H1 (cell line): ENCODE measurements at regions not wholly inside any gene's neighbourhood (a gene's known extent, or its start where the extent isn't known, plus 50 kb on each side); places are given as distances from the start of the nearest gene placed in this dataset.
A peak's percentile ranks its signal among the peaks of the same experiment; 100 is the strongest.

Source experiments
- CTCF ChIA-PET: fragments of 300-600 bp; sonication (Branson Sonifier 250); formaldehyde crosslinking; loops from one replicate; lab custom pipeline; 2021; ENCODE audit not compliant: partially characterized antibody; lab: Charles Lee
- POLR2A ChIA-PET: fragments of 300-600 bp; sonication (Branson Sonifier 250); formaldehyde crosslinking; loops from one replicate; lab custom pipeline; 2021; ENCODE audit warnings: inconsistent platforms; ENCODE audit not compliant: partially characterized antibody; lab: Charles Lee
- DNase-seq, 2 experiments: peaks; one replicate each; pipeline versions ENCODE4 v3.0.0 to v3.0.0-alpha.2; 2010 to 2022; ENCODE audit warnings: low spot score in 2 of 2, low read depth in 1 of 2, mixed read lengths in 1 of 2
- FAIRE-seq: peaks from 2 replicates; lab custom pipeline; 2011; peaks lifted over from hg19 to GRCh38; lab: Jason Lieb, UNC
- H2AFZ ChIP-seq: 2 replicates; pipeline ENCODE4 v1.8.1; 2012; ENCODE audit warnings: low read length, inconsistent platforms
- H2AK5ac ChIP-seq: 2 replicates; pipeline ENCODE4 v1.6.1; 2013; ENCODE audit warnings: low read depth, low read length
- H2BK120ac ChIP-seq: replicated peaks from 2 replicates; pipeline ENCODE3; 2013; ENCODE audit warnings: low read depth, low read length, inconsistent platforms
- H2BK12ac ChIP-seq: 2 replicates; pipeline ENCODE4 v1.6.1; 2013; ENCODE audit warnings: low read depth, low read length
- H2BK15ac ChIP-seq: 2 replicates; pipeline ENCODE4 v1.6.1; 2013; ENCODE audit warnings: low read length
- H2BK20ac ChIP-seq: 2 replicates; pipeline ENCODE4 v1.6.1; 2013; ENCODE audit warnings: low read length
- H2BK5ac ChIP-seq: 2 replicates; pipeline ENCODE4 v1.6.1; 2013; ENCODE audit warnings: low read depth, low read length
- H3K14ac ChIP-seq: 2 replicates; pipeline ENCODE4 v1.6.1; 2013; ENCODE audit warnings: inconsistent platforms; ENCODE audit not compliant: insufficient read length
- H3K18ac ChIP-seq: 2 replicates; pipeline ENCODE4 v1.6.1; 2013; ENCODE audit warnings: low read length; ENCODE audit errors: extremely low read depth
- H3K23ac ChIP-seq: 2 replicates; pipeline ENCODE4 v1.6.1; 2013; ENCODE audit warnings: inconsistent platforms; ENCODE audit not compliant: insufficient read length
- H3K23me2 ChIP-seq: 2 replicates; pipeline ENCODE4 v1.6.1; 2013; ENCODE audit warnings: low read depth, low read length
- H3K27ac ChIP-seq: 2 replicates; pipeline ENCODE4 v1.6.1; 2011; ENCODE audit warnings: low read depth, low read length, inconsistent platforms
- H3K27me3 ChIP-seq, 4 experiments: replicated peaks in 1 of 4; 1 replicate in 1 of 4; 2 replicates in 3 of 4; pipeline versions ENCODE4 v1.6.1 to v1.8.1; 2011 to 2013; ENCODE audit warnings: low read length in 3 of 4, mild to moderate bottlenecking in 3 of 4, inconsistent platforms in 2 of 4, mixed read lengths in 2 of 4, moderate library complexity in 1 of 4; ENCODE audit not compliant: control insufficient read depth in 3 of 4, insufficient read depth in 3 of 4; ENCODE audit errors: extremely low read depth in 1 of 4
- H3K36me3 ChIP-seq, 4 experiments: 2 replicates each; pipeline versions ENCODE4 v1.6.1 to v1.8.1; 2011 to 2013; ENCODE audit warnings: mild to moderate bottlenecking in 4 of 4, low read length in 3 of 4, moderate library complexity in 2 of 4, control low read depth in 1 of 4, inconsistent platforms in 1 of 4; ENCODE audit not compliant: insufficient read depth in 4 of 4, control insufficient read depth in 2 of 4
- H3K4ac ChIP-seq: replicated peaks from 2 replicates; pipeline ENCODE3; 2013; ENCODE audit warnings: low read length, low read depth, mixed read lengths, inconsistent platforms; ENCODE audit not compliant: insufficient read length
- H3K4me1 ChIP-seq, 4 experiments: replicated peaks in 1 of 4; 1 replicate in 1 of 4; 2 replicates in 3 of 4; pipeline versions ENCODE4 v1.6.1 to v1.8.1; 2011 to 2013; ENCODE audit warnings: low read length in 3 of 4, inconsistent platforms in 2 of 4, mixed read lengths in 1 of 4; ENCODE audit not compliant: insufficient read depth in 4 of 4, control insufficient read depth in 3 of 4
- H3K4me2 ChIP-seq, 2 experiments: 2 replicates each; pipeline versions ENCODE4 v1.6.1 to v1.8.1; 2011 to 2013; ENCODE audit warnings: low read depth in 2 of 2, low read length in 2 of 2, control low read depth in 1 of 2, inconsistent platforms in 1 of 2, mild to moderate bottlenecking in 1 of 2; ENCODE audit not compliant: insufficient read depth in 1 of 2
- H3K4me3 ChIP-seq, 4 experiments: fragments of 200-600, 300-600 bp in 1 of 4; sonication (generic), shearing (Covaris generic), sonication (Bioruptor Twin) in 1 of 4; 2 replicates each; pipeline versions ENCODE4 v1.5.1 to v1.8.1; 2011 to 2016; ENCODE audit warnings: low read length in 4 of 4, low read depth in 3 of 4, control low read depth in 2 of 4, inconsistent platforms in 2 of 4, mild to moderate bottlenecking in 2 of 4, mixed read lengths in 1 of 4, moderate library complexity in 1 of 4; ENCODE audit not compliant: insufficient read depth in 2 of 4; ENCODE audit errors: extremely low read depth in 1 of 4
- H3K56ac ChIP-seq: replicated peaks from 2 replicates; pipeline ENCODE3; 2013; ENCODE audit warnings: low read depth, mild to moderate bottlenecking, mixed read lengths, low read length, inconsistent platforms; ENCODE audit not compliant: insufficient read length
- H3K79me1 ChIP-seq: 2 replicates; pipeline ENCODE4 v1.6.1; 2013; ENCODE audit warnings: low read depth, low read length, control low read depth
- H3K79me2 ChIP-seq, 2 experiments: 2 replicates each; pipeline versions ENCODE4 v1.6.1 to v1.8.1; 2012 to 2013; ENCODE audit warnings: low read length in 2 of 2, mild to moderate bottlenecking in 2 of 2, inconsistent platforms in 1 of 2; ENCODE audit not compliant: insufficient read depth in 2 of 2, control insufficient read depth in 1 of 2
- H3K9ac ChIP-seq, 4 experiments: replicated peaks in 1 of 4; 1 replicate in 1 of 4; 2 replicates in 3 of 4; pipeline versions ENCODE4 v1.6.1 to v1.8.1; 2011 to 2013; ENCODE audit warnings: low read depth in 3 of 4, low read length in 3 of 4, control low read depth in 2 of 4, mild to moderate bottlenecking in 2 of 4, moderate library complexity in 2 of 4, inconsistent platforms in 1 of 4; ENCODE audit errors: extremely low read depth in 1 of 4
- H3K9me3 ChIP-seq, 2 experiments: 2 replicates each; pipeline versions ENCODE4 v1.6.1 to v1.8.1; 2012 to 2013; ENCODE audit warnings: mild to moderate bottlenecking in 2 of 2, moderate library complexity in 2 of 2, control low read depth in 1 of 2, inconsistent platforms in 1 of 2, low read depth in 1 of 2, low read length in 1 of 2, mixed read lengths in 1 of 2; ENCODE audit not compliant: insufficient read depth in 2 of 2
- H4K20me1 ChIP-seq, 2 experiments: replicated peaks in 1 of 2; 2 replicates each; pipeline versions ENCODE3 to v1.8.1; 2011 to 2013; ENCODE audit warnings: inconsistent platforms in 2 of 2, low read length in 2 of 2, mild to moderate bottlenecking in 1 of 2; ENCODE audit not compliant: insufficient read depth in 2 of 2, control insufficient read depth in 1 of 2
- H4K5ac ChIP-seq: 2 replicates; pipeline ENCODE4 v1.6.1; 2013; ENCODE audit warnings: low read length, low read depth, mixed read lengths, inconsistent platforms; ENCODE audit not compliant: insufficient read length
- H4K8ac ChIP-seq: 2 replicates; pipeline ENCODE4 v1.8.0; 2013; ENCODE audit warnings: mild to moderate bottlenecking, moderate library complexity, low read length, inconsistent platforms; ENCODE audit not compliant: insufficient read depth; ENCODE audit errors: extremely low read depth
- H4K91ac ChIP-seq: replicated peaks from 2 replicates; pipeline ENCODE3; 2013; ENCODE audit warnings: low read length, mixed read lengths, inconsistent platforms; ENCODE audit not compliant: insufficient read length
- GTF2F1 ChIP-seq: IDR thresholded peaks from 2 replicates; pipeline ENCODE4 v1.6.1; 2012; ENCODE audit warnings: low read depth, low read length, improper control_type of control experiment, borderline replicate concordance
- NANOG ChIP-seq: IDR thresholded peaks from 2 replicates; pipeline ENCODE4 v1.6.1; 2011; ENCODE audit warnings: low read length, low read depth, mild to moderate bottlenecking, inconsistent platforms; ENCODE audit not compliant: insufficient read depth, poor library complexity, severe bottlenecking
- RXRA ChIP-seq: IDR thresholded peaks from 2 replicates; pipeline ENCODE4 v1.6.1; 2011; ENCODE audit warnings: low read depth, mild to moderate bottlenecking, low read length, moderate library complexity; ENCODE audit not compliant: insufficient read depth
- SP2 ChIP-seq: IDR thresholded peaks from 2 replicates; pipeline ENCODE4 v1.6.1; 2012; ENCODE audit warnings: mild to moderate bottlenecking, low read length, inconsistent platforms
- whole genome bisulfite sequencing, 2 experiments: shearing (Covaris generic) in 1 of 2; methylation state at CpG; one replicate each; pipeline versions ENCODE4 v1.1.6 to v1.1.7; 2013 to 2015; ENCODE audit warnings: low lambda C conversion rate in 2 of 2, mixed read lengths in 2 of 2, inconsistent platforms in 1 of 2, low coverage in 1 of 2, missing lambda C conversion rate in 1 of 2; ENCODE audit not compliant: insufficient replicate concordance in 2 of 2, insufficient coverage in 1 of 2, insufficient read length in 1 of 2; ENCODE audit errors: extremely low coverage in 1 of 2, missing lambda C conversion rate in 1 of 2; 5-methylcytosine and 5-hydroxymethylcytosine counted together

DNA sequence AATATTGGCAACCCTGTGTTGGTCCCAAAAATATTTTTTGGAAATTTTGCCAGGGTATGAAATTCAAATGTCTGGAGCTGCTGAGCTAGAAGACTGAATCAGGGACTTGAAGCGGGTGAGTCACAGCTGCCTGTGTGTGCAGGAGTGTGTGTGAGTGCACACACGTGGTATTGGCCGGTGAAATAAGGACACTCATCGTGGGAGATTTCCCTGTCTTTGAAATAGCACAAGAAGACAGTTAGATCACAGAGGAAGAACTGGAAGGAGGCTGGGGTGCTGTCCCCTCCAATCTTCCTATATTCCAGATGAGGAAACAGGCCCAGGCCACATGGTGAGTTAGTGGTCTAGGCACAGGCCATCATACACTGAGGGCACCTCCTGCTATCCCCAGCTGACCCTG lies 123.8 kb upstream of the MLN start:
- Histone ChIP-seq H3K9me3 (no peaks in the 10 kb centered on the region), H3K4me2 (peak overlapping the region in 1 of 2 experiments; percentile 49; a peak in 1 of 4 replicates), H4K91ac (peak overlapping the region; percentile 58), H3K23ac (no peak overlapping the region), H3K23me2 (no peaks in the 10 kb centered on the region), H2BK12ac (peak overlapping the region; percentile 93; the same call in 1 of the 2 replicates), H3K9ac (no peak overlapping the region), H4K20me1 (no peaks in the 10 kb centered on the region), H4K5ac (no peak overlapping the region), H3K79me1 (no peaks in the 10 kb centered on the region), H3K27me3 (peaks cover 0 to 3% (median 0%) of the 10 kb centered on the region in 4 experiments; a peak in 2 of 7 replicates), H3K36me3 (no peaks in the 10 kb centered on the region), H3K79me2 (no peaks in the 10 kb centered on the region), H2BK5ac (no peak overlapping the region), H2AFZ (no peak overlapping the region), H2AK5ac (no peak overlapping the region), H3K18ac (no peak overlapping the region; the same call in 1 of the 2 replicates), H2BK20ac (no peak overlapping the region), H3K14ac (no peak overlapping the region), H3K56ac (no peak overlapping the region), H3K4ac (peak overlapping the region; percentile 41), H2BK15ac (peak overlapping the region; percentile 19; the same call in 1 of the 2 replicates), H3K4me1 (peaks cover 0 to 14% (median 6%) of the 10 kb centered on the region in 4 experiments; a peak in 3 of 7 replicates), H3K27ac (no peak overlapping the region), H3K4me3 (no peak overlapping the region), H4K8ac (no peak overlapping the region), H2BK120ac (no peak overlapping the region)
- ChIA-PET CTCF (interaction anchor here (1.0 to 2.1 kb wide), 5 partner anchors 9 to 141 kb away, joined by 3 to 9 read pairs (median 4); no protein-coding TSS in a partner anchor), POLR2A (no interaction called here)
- FAIRE-seq (no peak), DNase-seq (no peak)
- 94% methylated on average over 4 of the region's 4 CpGs; no CpG with 5 or more reads in 1 of the 2 experiments for WGBS, 2 experiments
- TF ChIP-seq RXRA (no peak), GTF2F1 (no peak), SP2 (no peak), NANOG (no peak)
